ENCODE measurements at regions not wholly inside any gene's neighbourhood (a gene's known extent, or its start where the extent isn't known, plus 50 kb on each side); places are given as distances from the start of the nearest gene placed in this dataset.
A peak's percentile ranks its signal among the peaks of the same experiment; 100 is the strongest.

GRCh38 chr2:226176283-226176984, 623.2 kb downstream of the IRS1 start:
- Histone ChIP-seq H3K4me3 (no peak overlapping the region), H2AFZ (peak overlapping the region; percentile 88), H3K9me2 (ENCODE audit: insufficient read depth) (no peaks in the 10 kb centered on the region; the same call in 1 of the 2 replicates), H3K4me2 (no peak overlapping the region), H4K20me1 (replicated peaks; ENCODE audit: insufficient read depth) (no peaks in the 10 kb centered on the region), H3F3A (replicated peaks; ENCODE audit: low read depth) (no peaks in the 10 kb centered on the region), H3K27me3 (ENCODE audit: insufficient read depth) (no peaks in the 10 kb centered on the region), H3K27ac (ENCODE audit: low read depth) (no peak overlapping the region), H3K4me1 (ENCODE audit: insufficient read depth) (no peaks in the 10 kb centered on the region), H3K79me2 (replicated peaks; ENCODE audit: insufficient read depth) (no peaks in the 10 kb centered on the region), H3K36me3 (ENCODE audit: insufficient read depth) (no peaks in the 10 kb centered on the region)
- Mint-ChIP-seq H3K36me3 (ENCODE audit: low read depth) (peaks cover 2% of the 10 kb centered on the region; the same call in 1 of the 3 replicates), H3K9me3 (peaks cover 6% of the 10 kb centered on the region; the same call in 1 of the 3 replicates), H3K27ac (peak overlapping the region; percentile 68), H3K4me1 (peaks cover 11% of the 10 kb centered on the region; the same call in 2 of the 3 replicates), H3K4me3 (no peak overlapping the region), H3K27me3 (ENCODE audit: insufficient read depth, low read depth, poor library complexity) (peaks cover 8% of the 10 kb centered on the region)
- DNase-seq (ENCODE audit: low spot score) = no peak
- ATAC-seq = no peak
- TF ChIP-seq ZNF462 (CRISPR knock-in tag; IDR thresholded peaks at IDR 0.05) = no peak
- TF ChIP-seq NANOG (IDR thresholded peaks at IDR 0.05; ENCODE audit: borderline replicate concordance) = no peak
- TF ChIP-seq POLR2AphosphoS5 (IDR thresholded peaks at IDR 0.05; ENCODE audit: low read depth) = no peak

- Histone ChIP-seq H3F3A (replicated peaks; ENCODE audit: low read depth) (no peaks in the 10 kb centered on the region), H4K20me1 (replicated peaks; ENCODE audit: insufficient read depth) (no peaks in the 10 kb centered on the region), H3K4me1 (ENCODE audit: insufficient read depth) (no peaks in the 10 kb centered on the region), H3K27ac (ENCODE audit: low read depth) (no peak overlapping the region), H3K36me3 (ENCODE audit: insufficient read depth) (no peaks in the 10 kb centered on the region), H3K4me3 (no peak overlapping the region), H3K79me2 (replicated peaks; ENCODE audit: insufficient read depth) (no peaks in the 10 kb centered on the region), H3K4me2 (no peak overlapping the region), H3K27me3 (ENCODE audit: insufficient read depth) (no peaks in the 10 kb centered on the region), H2AFZ (no peak overlapping the region), H3K9me2 (ENCODE audit: insufficient read depth) (no peaks in the 10 kb centered on the region; the same call in 1 of the 2 replicates)
- no peak for DNase-seq (ENCODE audit: low spot score)
- Mint-ChIP-seq H3K4me3 (no peak overlapping the region), H3K4me1 (peaks cover 11% of the 10 kb centered on the region; the same call in 2 of the 3 replicates), H3K27ac (no peak overlapping the region), H3K9me3 (peaks cover 6% of the 10 kb centered on the region; the same call in 1 of the 3 replicates), H3K27me3 (ENCODE audit: insufficient read depth, low read depth, poor library complexity) (peaks cover 4% of the 10 kb centered on the region), H3K36me3 (ENCODE audit: low read depth) (peaks cover 2% of the 10 kb centered on the region; the same call in 1 of the 3 replicates)
- ATAC-seq = no peak
- TF ChIP-seq ZNF331 (CRISPR knock-in tag; IDR thresholded peaks at IDR 0.05; ENCODE audit: low read depth) = no peak
- TF ChIP-seq ZNF114 (CRISPR knock-in tag; IDR thresholded peaks at IDR 0.05) = no peak
- no peak for TF ChIP-seq POLR2AphosphoS5 (IDR thresholded peaks at IDR 0.05; ENCODE audit: low read depth)
- no peak for TF ChIP-seq ZNF462 (CRISPR knock-in tag; IDR thresholded peaks at IDR 0.05)
These were observed 625.2 kb downstream of the IRS1 start for GRCh38 chr2:226174390-226174789.
